ENCODE measurements at regions not wholly inside any gene's neighbourhood (a gene's known extent, or its start where the extent isn't known, plus 50 kb on each side); places are given as distances from the start of the nearest gene placed in this dataset.

DNA sequence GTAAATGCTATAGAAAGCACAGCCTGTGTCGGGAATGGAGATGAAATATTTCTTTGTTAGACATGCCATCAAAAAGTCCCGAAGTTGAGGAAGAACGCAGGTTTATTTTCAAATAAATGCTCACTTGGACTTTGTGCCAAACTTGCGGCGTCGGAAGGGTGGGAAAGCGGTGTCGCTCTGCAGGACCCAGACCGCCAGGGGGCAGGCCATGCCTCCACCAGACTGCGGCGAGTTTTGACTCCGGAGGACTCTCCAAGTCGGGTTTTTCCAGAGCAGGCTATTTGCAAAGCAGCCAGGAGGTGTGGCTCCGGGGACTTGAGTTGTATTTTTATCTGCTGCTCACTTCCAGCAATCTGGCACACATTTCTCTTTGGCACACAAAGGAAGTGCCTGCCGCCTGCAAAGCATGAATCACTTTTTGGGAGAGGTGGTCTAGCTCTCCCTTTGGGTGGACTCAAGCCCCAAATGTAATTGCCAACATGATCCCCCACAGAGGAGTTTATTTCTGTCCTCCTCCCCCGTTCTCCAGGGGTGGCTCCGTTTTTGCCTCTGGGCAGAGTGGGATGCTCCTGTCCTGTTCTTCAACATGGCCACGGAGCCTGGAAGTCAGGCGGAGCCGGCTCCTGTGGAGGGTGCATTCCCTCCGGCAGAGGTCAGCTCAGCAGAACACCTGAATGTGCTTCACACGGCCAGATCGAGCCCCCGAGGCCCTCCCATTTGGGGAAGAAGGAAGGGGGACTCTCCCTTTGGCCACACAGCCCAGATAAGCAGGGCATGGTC is 82.3 kb upstream of the GPR26 start:
- WGBS, 2 donors, result 2 to 7% methylated on average over 13 to 21 of the region's 24 CpGs
- peaks cover 0 to 18% (median 4%) of the 10 kb centered on the region in 3 donors for H3K4me1 ChIP-seq
- no peaks in the 10 kb centered on the region for H3K9me3 ChIP-seq
- H3K36me3 ChIP-seq, result no peaks in the 10 kb centered on the region
- intact Hi-C loops (cut with DNase I), result loop anchor here (2.0 to 10.0 kb wide), 2 partner anchors 385 to 801 kb away; no protein-coding TSS in a partner anchor
- H3K27me3 ChIP-seq, result peaks cover 0 to 63% (median 0%) of the 10 kb centered on the region in 4 donors
- no peak for DNase-seq
- H3K27ac ChIP-seq, result no peak overlapping the region
- H3K4me3 ChIP-seq, result peak overlapping the region in 1 of 4 donors; percentile 11
- TF ChIP-seq, protein P1, sequence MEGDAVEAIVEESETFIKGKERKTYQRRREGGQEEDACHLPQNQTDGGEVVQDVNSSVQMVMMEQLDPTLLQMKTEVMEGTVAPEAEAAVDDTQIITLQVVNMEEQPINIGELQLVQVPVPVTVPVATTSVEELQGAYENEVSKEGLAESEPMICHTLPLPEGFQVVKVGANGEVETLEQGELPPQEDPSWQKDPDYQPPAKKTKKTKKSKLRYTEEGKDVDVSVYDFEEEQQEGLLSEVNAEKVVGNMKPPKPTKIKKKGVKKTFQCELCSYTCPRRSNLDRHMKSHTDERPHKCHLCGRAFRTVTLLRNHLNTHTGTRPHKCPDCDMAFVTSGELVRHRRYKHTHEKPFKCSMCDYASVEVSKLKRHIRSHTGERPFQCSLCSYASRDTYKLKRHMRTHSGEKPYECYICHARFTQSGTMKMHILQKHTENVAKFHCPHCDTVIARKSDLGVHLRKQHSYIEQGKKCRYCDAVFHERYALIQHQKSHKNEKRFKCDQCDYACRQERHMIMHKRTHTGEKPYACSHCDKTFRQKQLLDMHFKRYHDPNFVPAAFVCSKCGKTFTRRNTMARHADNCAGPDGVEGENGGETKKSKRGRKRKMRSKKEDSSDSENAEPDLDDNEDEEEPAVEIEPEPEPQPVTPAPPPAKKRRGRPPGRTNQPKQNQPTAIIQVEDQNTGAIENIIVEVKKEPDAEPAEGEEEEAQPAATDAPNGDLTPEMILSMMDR (IDR thresholded peaks at IDR 0.05), result peak; percentile 60 to 90 (median 86)
- no peak for TF ChIP-seq POLR2A (IDR thresholded peaks at IDR 0.05)

DNA sequence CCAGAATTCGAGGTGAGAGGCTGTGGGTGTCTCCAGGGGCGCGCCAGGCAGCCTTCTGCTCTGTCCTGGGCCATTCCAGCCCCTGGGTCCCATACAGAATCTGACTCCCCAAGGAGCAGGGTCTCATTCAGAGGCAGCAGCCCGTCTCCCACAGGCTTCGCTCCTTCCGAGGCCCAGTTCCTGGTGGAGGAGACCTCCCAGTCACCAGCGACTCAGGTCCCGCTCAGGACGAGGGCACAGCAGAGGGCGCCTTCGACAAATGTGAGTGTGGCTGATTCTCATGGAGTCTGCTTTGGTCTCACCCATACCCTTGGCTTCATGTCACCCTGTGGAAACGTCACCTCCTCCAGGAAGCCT is 81.8 kb upstream of the GPR26 start:
- peaks cover 0 to 18% (median 4%) of the 10 kb centered on the region in 3 donors for H3K4me1 ChIP-seq
- H3K36me3 ChIP-seq, result no peaks in the 10 kb centered on the region
- peaks cover 0 to 57% (median 0%) of the 10 kb centered on the region in 4 donors for H3K27me3 ChIP-seq
- H3K9me3 ChIP-seq, result no peaks in the 10 kb centered on the region
- H3K4me3 ChIP-seq, result no peak overlapping the region
- WGBS, 2 donors, result 74 to 100% methylated on average over 1 to 11 of the region's 12 CpGs
- intact Hi-C loops (cut with DNase I), result loop anchor here (10.0 kb wide), 1 partner anchor 800 kb away; no protein-coding TSS in a partner anchor
- TF ChIP-seq POLR2A (IDR thresholded peaks at IDR 0.05), result no peak
- TF ChIP-seq, protein P1 (IDR thresholded peaks at IDR 0.05), result no peak
- no peak overlapping the region for H3K27ac ChIP-seq
- DNase-seq, result no peak

DNA sequence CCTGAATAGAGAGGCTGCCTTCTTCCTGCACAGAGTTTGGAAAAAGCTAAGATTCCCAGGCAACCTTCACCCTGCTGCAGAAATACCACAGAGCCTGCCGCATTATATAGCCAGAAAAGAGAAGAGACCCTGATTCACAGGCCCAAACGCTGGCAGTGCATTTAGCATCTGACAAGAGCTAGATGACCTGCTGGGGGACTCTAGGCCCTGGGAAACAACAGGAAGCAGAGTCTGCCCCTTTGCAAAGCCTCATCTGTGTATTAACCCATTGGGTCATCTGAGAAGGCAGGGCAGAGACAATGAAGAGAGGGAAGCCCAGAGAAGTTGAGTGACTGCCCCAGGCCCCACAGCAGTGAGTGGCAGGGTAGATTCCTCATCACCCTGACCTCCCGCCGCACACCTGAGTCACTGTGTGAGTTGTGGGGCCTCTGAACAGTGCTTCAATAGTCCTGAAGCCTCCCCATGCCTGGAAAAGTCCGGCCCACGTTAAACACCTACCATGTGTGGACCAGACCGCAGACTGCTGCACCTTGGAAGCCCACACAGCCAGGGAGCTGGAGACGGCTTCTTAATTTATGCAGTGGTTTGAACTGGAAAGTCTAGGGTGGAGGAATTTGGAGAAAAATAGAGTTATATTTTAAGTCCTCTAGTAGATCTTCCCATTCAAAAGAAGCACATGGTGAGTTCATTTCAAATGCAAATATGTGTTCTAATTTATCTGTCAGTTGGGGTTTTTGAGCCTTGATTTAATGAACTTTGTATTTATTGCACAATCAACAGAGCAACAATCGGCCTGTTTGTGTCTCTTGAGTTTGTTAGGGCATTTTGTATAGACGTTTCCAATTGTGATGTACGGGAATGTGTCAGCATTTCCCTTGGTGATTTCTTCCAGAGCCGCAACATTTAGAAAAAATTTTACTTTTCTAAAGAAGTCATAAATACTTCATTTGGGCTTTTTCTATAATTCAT is 80.4 kb upstream of the GPR26 start:
- Histone ChIP-seq H3K4me3 (no peak overlapping the region), H3K4me1 (peaks cover 0 to 18% (median 4%) of the 10 kb centered on the region in 3 donors), H3K27ac (no peak overlapping the region), H3K36me3 (no peaks in the 10 kb centered on the region), H3K9me3 (no peaks in the 10 kb centered on the region), H3K27me3 (peaks cover 0 to 49% (median 0%) of the 10 kb centered on the region in 4 donors)
- TF ChIP-seq, protein P1 (IDR thresholded peaks at IDR 0.05), result no peak
- TF ChIP-seq POLR2A (IDR thresholded peaks at IDR 0.05), result no peak
- WGBS, 2 donors, result 77 to 78% methylated on average over 10 to 12 of the region's 12 CpGs
- intact Hi-C loops (cut with DNase I), result loop anchor here (10.0 kb wide), 1 partner anchor 799 kb away; no protein-coding TSS in a partner anchor
- no peak for DNase-seq

DNA sequence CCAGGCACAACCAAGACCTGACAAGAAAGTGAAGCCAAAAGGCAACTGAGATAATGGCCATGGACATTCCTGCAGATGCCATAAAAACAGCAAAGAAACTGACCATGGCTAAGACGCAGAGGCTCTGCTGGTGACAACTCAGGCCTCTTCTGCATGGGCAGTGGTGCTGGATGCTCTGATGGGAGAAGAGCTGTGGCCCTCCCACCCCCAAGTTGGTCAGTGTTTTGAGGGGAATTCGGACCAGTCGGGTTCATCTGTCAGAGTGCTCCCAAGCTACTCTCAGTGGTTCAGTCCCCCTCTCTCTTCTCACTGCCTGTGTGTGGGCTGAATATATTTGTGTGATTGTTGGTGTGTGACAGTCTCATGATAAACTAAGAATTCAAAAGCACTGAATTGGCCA is 79.0 kb upstream of the GPR26 start:
- H3K27me3 ChIP-seq, result peaks cover 0 to 40% (median 0%) of the 10 kb centered on the region in 4 donors
- H3K9me3 ChIP-seq, result no peaks in the 10 kb centered on the region
- TF ChIP-seq, protein P1 (IDR thresholded peaks at IDR 0.05), result no peak
- TF ChIP-seq POLR2A (IDR thresholded peaks at IDR 0.05), result no peak
- intact Hi-C loops (cut with DNase I), result loop anchor here (10.0 kb wide), 1 partner anchor 798 kb away; no protein-coding TSS in a partner anchor
- WGBS, 2 donors, result 71 to 81% methylated on average over 2 to 3 of the region's 3 CpGs
- no peak overlapping the region for H3K4me3 ChIP-seq
- H3K4me1 ChIP-seq, result peaks cover 0 to 18% (median 4%) of the 10 kb centered on the region in 3 donors
- H3K36me3 ChIP-seq, result no peaks in the 10 kb centered on the region
- H3K27ac ChIP-seq, result no peak overlapping the region
- DNase-seq, result no peak

Measured in esophagus squamous epithelium (tissue), 5 donors.